ENCODE measurements at regions not wholly inside any gene's neighbourhood (a gene's known extent, or its start where the extent isn't known, plus 50 kb on each side); places are given as distances from the start of the nearest gene placed in this dataset.

DNA sequence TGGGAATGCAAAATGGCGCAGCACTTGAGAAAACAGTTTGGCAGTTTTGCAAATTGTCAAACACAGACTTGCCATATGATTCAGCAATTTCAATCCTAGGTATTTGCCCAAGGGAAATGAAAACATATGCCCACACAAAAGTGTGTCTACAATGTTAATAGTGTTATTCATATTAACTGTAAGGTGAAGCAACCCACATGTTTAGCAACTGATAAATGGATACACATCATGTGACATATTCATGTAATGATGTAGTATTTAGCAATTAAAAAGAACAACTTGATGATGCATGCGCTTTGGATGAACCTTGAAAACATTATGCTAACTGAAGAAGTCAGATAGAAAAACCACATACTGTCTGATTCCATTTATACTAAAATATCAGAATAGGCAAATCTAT, 539.0 kb upstream of the PPP2R3A start:
- TF ChIP-seq, protein P1, sequence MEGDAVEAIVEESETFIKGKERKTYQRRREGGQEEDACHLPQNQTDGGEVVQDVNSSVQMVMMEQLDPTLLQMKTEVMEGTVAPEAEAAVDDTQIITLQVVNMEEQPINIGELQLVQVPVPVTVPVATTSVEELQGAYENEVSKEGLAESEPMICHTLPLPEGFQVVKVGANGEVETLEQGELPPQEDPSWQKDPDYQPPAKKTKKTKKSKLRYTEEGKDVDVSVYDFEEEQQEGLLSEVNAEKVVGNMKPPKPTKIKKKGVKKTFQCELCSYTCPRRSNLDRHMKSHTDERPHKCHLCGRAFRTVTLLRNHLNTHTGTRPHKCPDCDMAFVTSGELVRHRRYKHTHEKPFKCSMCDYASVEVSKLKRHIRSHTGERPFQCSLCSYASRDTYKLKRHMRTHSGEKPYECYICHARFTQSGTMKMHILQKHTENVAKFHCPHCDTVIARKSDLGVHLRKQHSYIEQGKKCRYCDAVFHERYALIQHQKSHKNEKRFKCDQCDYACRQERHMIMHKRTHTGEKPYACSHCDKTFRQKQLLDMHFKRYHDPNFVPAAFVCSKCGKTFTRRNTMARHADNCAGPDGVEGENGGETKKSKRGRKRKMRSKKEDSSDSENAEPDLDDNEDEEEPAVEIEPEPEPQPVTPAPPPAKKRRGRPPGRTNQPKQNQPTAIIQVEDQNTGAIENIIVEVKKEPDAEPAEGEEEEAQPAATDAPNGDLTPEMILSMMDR (IDR thresholded peaks at IDR 0.05; ENCODE audit: low read depth, low read length) = no peak
- TF ChIP-seq EZH2phosphoT487 (IDR thresholded peaks at IDR 0.05; ENCODE audit: low read depth) = no peak
